PC-9 (cell line): ENCODE measurements at regions not wholly inside any gene's neighbourhood (a gene's known extent, or its start where the extent isn't known, plus 50 kb on each side); places are given as distances from the start of the nearest gene placed in this dataset.

Source experiments
- BruUV-seq: library from RNA; stranded (reverse); fragments of 400-500 nt; replicated peaks from 2 replicates; lab custom pipeline; 2021; lab: Mats Ljungman, UMichigan
- CTCF ChIA-PET: fragments of 300-600 bp; sonication (Branson Sonifier 250); formaldehyde crosslinking; loops from one replicate; lab custom pipeline; 2022; ENCODE audit warnings: antibody characterized with exemption; lab: Charles Lee
- POLR2A ChIA-PET: fragments of 300-600 bp; sonication (Branson Sonifier 250); formaldehyde crosslinking; loops from one replicate; lab custom pipeline; 2022; ENCODE audit warnings: antibody characterized with exemption; ENCODE audit not compliant: unreplicated experiment; lab: Charles Lee
- DNase-seq, 2 experiments: peaks; one replicate each; pipeline versions ENCODE4 v3.0.0 to v3.0.0-alpha.2; 2015 to 2022; ENCODE audit warnings: mixed read lengths in 1 of 2
- H2AFZ ChIP-seq: fragments of 200-600 bp; sonication (generic); 2 replicates; pipeline ENCODE4 v1.8.1; 2017; ENCODE audit warnings: antibody characterized with exemption
- H3F3A ChIP-seq: fragments of 200-600 bp; sonication (generic); 2 replicates; pipeline ENCODE4 v1.8.1; 2017; ENCODE audit warnings: antibody characterized with exemption, mild to moderate bottlenecking, low read depth; ENCODE audit not compliant: insufficient read depth
- H3K27ac ChIP-seq: fragments of 200-600 bp; sonication (generic); 2 replicates; pipeline ENCODE4 v1.6.1; 2016; ENCODE audit warnings: mixed run types
- H3K27me3 ChIP-seq: fragments of 200-600 bp; sonication (generic); 2 replicates; pipeline ENCODE4 v1.6.1; 2016; ENCODE audit warnings: low read depth, mixed run types; ENCODE audit not compliant: insufficient read depth
- H3K36me3 ChIP-seq: fragments of 200-600 bp; sonication (generic); 2 replicates; pipeline ENCODE4 v1.6.1; 2016; ENCODE audit warnings: low read depth, mixed run types
- H3K4me1 ChIP-seq: fragments of 200-600 bp; sonication (generic); replicated peaks from 2 replicates; pipeline ENCODE4 v1.6.1; 2016; ENCODE audit warnings: mixed run types; ENCODE audit not compliant: insufficient read depth
- H3K4me2 ChIP-seq: fragments of 200-600 bp; sonication (generic); 2 replicates; pipeline ENCODE4 v1.6.1; 2017; ENCODE audit warnings: mixed run types
- H3K4me3 ChIP-seq: fragments of 200-600 bp; sonication (generic); 2 replicates; pipeline ENCODE4 v1.6.1; 2016; ENCODE audit warnings: mixed run types
- H3K79me2 ChIP-seq: fragments of 200-600 bp; sonication (generic); 2 replicates; pipeline ENCODE4 v1.6.1; 2017; ENCODE audit warnings: low read depth, mixed run types
- H3K9me2 ChIP-seq: fragments of 200-600 bp; sonication (generic); 2 replicates; pipeline ENCODE4 v1.8.1; 2017; ENCODE audit warnings: mild to moderate bottlenecking; ENCODE audit not compliant: insufficient read depth
- H3K9me3 ChIP-seq: fragments of 200-600 bp; sonication (generic); 2 replicates; pipeline ENCODE4 v1.8.1; 2016; ENCODE audit warnings: low read depth; ENCODE audit not compliant: insufficient read depth
- H4K20me1 ChIP-seq: fragments of 200-600 bp; sonication (generic); 2 replicates; pipeline ENCODE4 v1.8.1; 2017; ENCODE audit not compliant: insufficient read depth
- EZH2 ChIP-seq: fragments of 200-600 bp; sonication (generic); IDR thresholded peaks from 2 replicates; pipeline ENCODE4 v1.8.0; 2017; ENCODE audit warnings: antibody characterized with exemption, low read depth
- intact Hi-C: fragments of 100-400 bp; cut with micrococcal nuclease; formaldehyde crosslinking; loops from one replicate; pipeline ENCODE4 v1.10.0; 2022; ENCODE audit not compliant: unreplicated experiment
- TF ChIP-seq, protein P1 (sequence below): fragments of 200-600 bp; sonication (generic); conservative IDR thresholded peaks from 2 replicates; pipeline ENCODE4 v1.6.1; 2017; ENCODE audit warnings: mixed run types, antibody characterized with exemption, mild to moderate bottlenecking, moderate library complexity

DNA sequence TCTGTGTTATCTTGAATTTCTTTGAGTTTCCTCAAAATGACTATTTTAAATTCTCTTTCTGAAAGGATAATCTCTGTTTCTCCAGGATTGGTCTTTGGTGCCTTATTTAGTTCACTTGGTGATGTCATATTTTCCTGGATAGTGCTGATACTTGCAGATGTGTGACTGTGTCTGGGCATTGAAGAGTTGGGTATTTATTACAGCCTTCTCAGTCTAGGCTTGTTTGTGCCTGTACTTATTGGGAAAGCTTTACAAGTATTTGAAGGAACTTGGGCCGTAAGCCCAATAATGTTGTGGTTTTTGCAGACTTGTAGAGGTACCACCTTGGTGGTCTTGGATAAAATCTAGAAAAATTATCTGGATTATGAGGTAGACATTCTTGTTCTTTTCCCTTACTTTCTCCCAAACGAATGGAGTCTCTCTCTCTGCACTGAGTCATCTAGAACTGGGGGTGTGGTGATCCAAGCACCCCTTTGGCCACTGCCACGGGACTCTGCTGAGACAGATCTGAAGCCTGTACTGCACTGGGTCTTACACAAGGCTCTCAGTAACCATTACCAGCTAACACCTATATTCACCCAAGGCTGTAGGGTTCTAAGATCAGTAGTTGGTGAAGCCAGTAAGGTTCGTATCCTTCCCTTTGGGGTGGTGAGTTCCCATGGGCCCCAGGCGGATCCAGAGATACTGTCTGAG is 703.7 kb upstream of the MGAT4C start:
- DNase-seq = no peak
- intact Hi-C loops = no loop called here

DNA sequence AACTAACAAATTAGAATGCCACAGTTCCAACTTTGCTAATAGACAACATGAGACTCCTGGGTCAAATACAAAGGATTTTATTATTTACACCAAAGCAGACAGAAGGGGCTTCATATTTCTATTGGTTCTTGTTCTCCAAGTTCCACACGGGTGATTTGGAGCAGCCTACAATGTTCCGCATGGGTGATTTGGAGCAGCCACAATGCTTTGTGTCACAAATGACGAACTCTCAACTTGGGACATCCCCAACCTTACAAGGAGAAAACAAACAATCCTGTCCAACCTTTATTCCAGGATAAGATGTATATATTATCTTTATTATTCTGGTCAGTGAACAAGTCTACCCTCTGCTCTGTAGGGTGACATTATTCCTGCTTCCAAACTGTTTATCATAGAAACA is 694.3 kb upstream of the MGAT4C start:
- Histone ChIP-seq H2AFZ (no peak overlapping the region; the same call in 1 of the 2 replicates), H3K27ac (no peak overlapping the region), H3K4me3 (no peak overlapping the region), H3K36me3 (no peaks in the 10 kb centered on the region), H3K4me2 (no peak overlapping the region), H3K27me3 (no peaks in the 10 kb centered on the region), H3K4me1 (no peaks in the 10 kb centered on the region), H3K9me2 (no peaks in the 10 kb centered on the region), H3K79me2 (no peaks in the 10 kb centered on the region), H4K20me1 (no peaks in the 10 kb centered on the region), H3K9me3 (no peaks in the 10 kb centered on the region), H3F3A (no peaks in the 10 kb centered on the region)
- ChIA-PET CTCF (no interaction called here), POLR2A (no interaction called here)
- DNase-seq = no peak
- no peak for TF ChIP-seq EZH2
- TF ChIP-seq, protein P1, sequence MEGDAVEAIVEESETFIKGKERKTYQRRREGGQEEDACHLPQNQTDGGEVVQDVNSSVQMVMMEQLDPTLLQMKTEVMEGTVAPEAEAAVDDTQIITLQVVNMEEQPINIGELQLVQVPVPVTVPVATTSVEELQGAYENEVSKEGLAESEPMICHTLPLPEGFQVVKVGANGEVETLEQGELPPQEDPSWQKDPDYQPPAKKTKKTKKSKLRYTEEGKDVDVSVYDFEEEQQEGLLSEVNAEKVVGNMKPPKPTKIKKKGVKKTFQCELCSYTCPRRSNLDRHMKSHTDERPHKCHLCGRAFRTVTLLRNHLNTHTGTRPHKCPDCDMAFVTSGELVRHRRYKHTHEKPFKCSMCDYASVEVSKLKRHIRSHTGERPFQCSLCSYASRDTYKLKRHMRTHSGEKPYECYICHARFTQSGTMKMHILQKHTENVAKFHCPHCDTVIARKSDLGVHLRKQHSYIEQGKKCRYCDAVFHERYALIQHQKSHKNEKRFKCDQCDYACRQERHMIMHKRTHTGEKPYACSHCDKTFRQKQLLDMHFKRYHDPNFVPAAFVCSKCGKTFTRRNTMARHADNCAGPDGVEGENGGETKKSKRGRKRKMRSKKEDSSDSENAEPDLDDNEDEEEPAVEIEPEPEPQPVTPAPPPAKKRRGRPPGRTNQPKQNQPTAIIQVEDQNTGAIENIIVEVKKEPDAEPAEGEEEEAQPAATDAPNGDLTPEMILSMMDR = no peak
- no TSS peak for BruUV-seq
- intact Hi-C loops = no loop called here

More for the DNA sequence above, 703.7 kb upstream of the MGAT4C start:
- ChIA-PET POLR2A (no interaction called here), CTCF (no interaction called here)
- no peaks in the 10 kb centered on the region for H3K4me1 ChIP-seq
- H3K36me3 ChIP-seq = no peaks in the 10 kb centered on the region
- no peak overlapping the region for H2AFZ ChIP-seq
- H3K9me2 ChIP-seq = 0 out of 2 replicates have a peak, but pooled peaks cover 7% of the 10 kb centered on the region
- H3F3A ChIP-seq = no peaks in the 10 kb centered on the region
- H4K20me1 ChIP-seq = no peaks in the 10 kb centered on the region
- BruUV-seq = no TSS peak
- H3K27me3 ChIP-seq = no peaks in the 10 kb centered on the region
- no peaks in the 10 kb centered on the region for H3K9me3 ChIP-seq
- H3K4me3 ChIP-seq = no peak overlapping the region
- TF ChIP-seq, protein P1 = no peak
- TF ChIP-seq EZH2 = no peak
- no peak overlapping the region for H3K4me2 ChIP-seq
- H3K27ac ChIP-seq = no peak overlapping the region
- H3K79me2 ChIP-seq = no peaks in the 10 kb centered on the region

DNA sequence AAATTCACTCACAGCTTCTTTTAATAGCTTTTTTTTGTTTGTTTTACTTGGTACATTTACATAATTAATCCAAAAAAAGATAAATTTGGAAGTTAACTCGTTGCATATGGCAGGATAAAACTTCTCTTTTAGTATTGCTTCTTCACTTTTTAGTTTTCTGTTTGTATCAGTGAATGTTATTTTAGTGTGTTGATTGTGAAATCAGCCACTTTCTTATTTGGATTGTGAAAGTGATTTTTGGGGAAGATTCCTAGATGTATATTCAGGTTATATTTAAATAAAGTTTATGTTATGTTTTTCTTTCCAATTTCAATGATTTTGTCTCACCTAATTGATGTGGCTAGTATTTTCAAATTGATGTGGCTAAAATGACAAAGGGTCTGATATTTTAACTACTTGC is 693.9 kb upstream of the MGAT4C start:
- Histone ChIP-seq H3K79me2 (no peaks in the 10 kb centered on the region), H4K20me1 (no peaks in the 10 kb centered on the region), H3K4me1 (no peaks in the 10 kb centered on the region), H3K36me3 (no peaks in the 10 kb centered on the region), H3K4me2 (no peak overlapping the region), H3K9me3 (no peaks in the 10 kb centered on the region), H2AFZ (no peak overlapping the region), H3K9me2 (no peaks in the 10 kb centered on the region), H3K27me3 (no peaks in the 10 kb centered on the region), H3K27ac (no peak overlapping the region), H3K4me3 (no peak overlapping the region), H3F3A (no peaks in the 10 kb centered on the region)
- TF ChIP-seq EZH2 = no peak
- TF ChIP-seq, protein P1 = no peak
- POLR2A ChIA-PET = no interaction called here
- no peak for DNase-seq
- BruUV-seq = no TSS peak
- intact Hi-C loops = no loop called here
- CTCF ChIA-PET = no interaction called here
